ENCODE measurements at regions not wholly inside any gene's neighbourhood (a gene's known extent, or its start where the extent isn't known, plus 50 kb on each side); places are given as distances from the start of the nearest gene placed in this dataset.
"Not testable (repeated sequence)": the region's sequence is repeated elsewhere in the genome, so short reads cannot be mapped to it uniquely, and the experiment has no call there.

GRCh38 chr9:75289332-75289731, 201.0 kb downstream of the OSTF1 start:
- no peak for DNase-seq

GRCh38 chr9:75299324-75299723, 211.0 kb downstream of the OSTF1 start:
- DNase-seq: no peak

GRCh38 chr9:75333624-75334023, 245.3 kb downstream of the OSTF1 start:
- DNase-seq: no peak

- no peak for DNase-seq
Measured at GRCh38 chr9:75358846-75359245, 270.5 kb downstream of the OSTF1 start.

- no peak for DNase-seq
Measured at GRCh38 chr9:75359638-75360037, 271.3 kb downstream of the OSTF1 start.

- no peak for DNase-seq
Measured at GRCh38 chr9:75360252-75360651, 271.9 kb downstream of the OSTF1 start.

GRCh38 chr9:75362446-75362845, 274.1 kb downstream of the OSTF1 start:
- DNase-seq: not testable (repeated sequence)

GRCh38 chr9:75365196-75365595, 276.9 kb downstream of the OSTF1 start:
- no peak for DNase-seq

- DNase-seq: no peak
Measured at GRCh38 chr9:75369989-75370388, 281.7 kb downstream of the OSTF1 start.

- DNase-seq: no peak
Measured at GRCh38 chr9:75372499-75373268, 284.4 kb downstream of the OSTF1 start.

- DNase-seq: no peak
Measured at GRCh38 chr9:75376680-75377254, 288.5 kb downstream of the OSTF1 start.

- DNase-seq: no peak
Measured at GRCh38 chr9:75378036-75378435, 289.7 kb downstream of the OSTF1 start.

GRCh38 chr9:75378926-75379325, 290.6 kb downstream of the OSTF1 start:
- no peak for DNase-seq

GRCh38 chr9:75382126-75382525, 293.8 kb downstream of the OSTF1 start:
- no peak for DNase-seq

GRCh38 chr9:75383420-75384034, 295.2 kb downstream of the OSTF1 start:
- not testable (repeated sequence) for DNase-seq

GRCh38 chr9:75385236-75385635, 296.9 kb downstream of the OSTF1 start:
- DNase-seq: no peak

- DNase-seq: no peak
Measured at GRCh38 chr9:75389101-75389500, 300.8 kb downstream of the OSTF1 start.

- DNase-seq: no peak
Measured at GRCh38 chr9:75390951-75391350, 302.6 kb downstream of the OSTF1 start.

- DNase-seq: no peak
Measured at GRCh38 chr9:75391497-75391896, 303.2 kb downstream of the OSTF1 start.

- no peak for DNase-seq
Measured at GRCh38 chr9:75395336-75395735, 307.0 kb downstream of the OSTF1 start.

- no peak for DNase-seq
Measured at GRCh38 chr9:75397836-75398235, 309.5 kb downstream of the OSTF1 start.

GRCh38 chr9:75408391-75408790, 320.1 kb downstream of the OSTF1 start:
- DNase-seq: no peak

- no peak for DNase-seq
Measured at GRCh38 chr9:75410405-75410804, 322.1 kb downstream of the OSTF1 start.

Data from NCI-H187 (cell line).